ENCODE measurements at regions not wholly inside any gene's neighbourhood (a gene's known extent, or its start where the extent isn't known, plus 50 kb on each side); places are given as distances from the start of the nearest gene placed in this dataset.

GRCh38 chr6:153412519-153412918, 281.4 kb upstream of the RGS17 start:
- TF ChIP-seq SIN3A (IDR thresholded peaks at IDR 0.05; ENCODE audit: borderline replicate concordance, insufficient read depth, low read length) (no peak), FOXP2 (optimal IDR thresholded peaks at IDR 0.05; ENCODE audit: borderline replicate concordance, extremely low read depth, extremely low read length, insufficient read depth) (no peak), REST (IDR thresholded peaks at IDR 0.05; ENCODE audit: insufficient read depth in 1 of 2, low read depth in 2 of 2, low read length in 2 of 2) (no peak)

GRCh38 chr6:153411070-153411648, 280.1 kb upstream of the RGS17 start:
- no peak for TF ChIP-seq REST (IDR thresholded peaks at IDR 0.05; ENCODE audit: insufficient read depth in 1 of 2, low read depth in 2 of 2, low read length in 2 of 2)
- TF ChIP-seq POLR2AphosphoS5 (IDR thresholded peaks at IDR 0.05; ENCODE audit: low read depth, low read length), result no peak
- TF ChIP-seq SIN3A (IDR thresholded peaks at IDR 0.05; ENCODE audit: borderline replicate concordance, insufficient read depth, low read length), result no peak
- TF ChIP-seq FOXP2 (optimal IDR thresholded peaks at IDR 0.05; ENCODE audit: borderline replicate concordance, extremely low read depth, extremely low read length, insufficient read depth), result no peak
- TF ChIP-seq TAF1 (IDR thresholded peaks at IDR 0.05; ENCODE audit: borderline replicate concordance, insufficient read depth, low read length), result no peak

- TF ChIP-seq TAF1 (IDR thresholded peaks at IDR 0.05; ENCODE audit: borderline replicate concordance, insufficient read depth, low read length), result no peak
- TF ChIP-seq SIN3A (IDR thresholded peaks at IDR 0.05; ENCODE audit: borderline replicate concordance, insufficient read depth, low read length), result no peak
- no peak for TF ChIP-seq POLR2AphosphoS5 (IDR thresholded peaks at IDR 0.05; ENCODE audit: low read depth, low read length)
- TF ChIP-seq REST (IDR thresholded peaks at IDR 0.05; ENCODE audit: insufficient read depth in 1 of 2, low read depth in 2 of 2, low read length in 2 of 2), result no peak
- TF ChIP-seq FOXP2 (optimal IDR thresholded peaks at IDR 0.05; ENCODE audit: borderline replicate concordance, extremely low read depth, extremely low read length, insufficient read depth), result no peak
Observed at GRCh38 chr6:153405931-153406330, 274.8 kb upstream of the RGS17 start.

DNA sequence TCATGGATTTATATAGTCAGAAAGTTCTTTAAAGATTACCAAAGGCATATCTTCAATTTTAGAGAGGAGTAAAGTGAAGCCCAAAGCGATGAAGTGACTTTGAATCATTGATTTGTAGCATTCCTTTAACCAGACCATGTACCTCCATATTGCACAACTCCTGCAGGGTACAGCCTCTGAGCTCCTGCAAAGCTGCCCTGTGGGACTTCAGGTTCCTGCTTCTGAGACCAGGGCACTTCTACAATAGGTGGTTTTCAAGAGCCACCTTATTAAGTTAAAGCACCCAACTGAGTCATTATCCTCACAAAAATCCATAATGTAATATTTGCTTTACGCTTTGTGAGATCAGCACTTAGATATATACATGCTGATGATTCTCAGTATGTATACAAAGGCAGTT, 270.7 kb upstream of the RGS17 start:
- TF ChIP-seq SIN3A (IDR thresholded peaks at IDR 0.05; ENCODE audit: borderline replicate concordance, insufficient read depth, low read length) (no peak), REST (IDR thresholded peaks at IDR 0.05; ENCODE audit: insufficient read depth in 1 of 2, low read depth in 2 of 2, low read length in 2 of 2) (no peak), TAF1 (IDR thresholded peaks at IDR 0.05; ENCODE audit: borderline replicate concordance, insufficient read depth, low read length) (no peak), POLR2AphosphoS5 (IDR thresholded peaks at IDR 0.05; ENCODE audit: low read depth, low read length) (no peak), FOXP2 (optimal IDR thresholded peaks at IDR 0.05; ENCODE audit: borderline replicate concordance, extremely low read depth, extremely low read length, insufficient read depth) (no peak)

DNA sequence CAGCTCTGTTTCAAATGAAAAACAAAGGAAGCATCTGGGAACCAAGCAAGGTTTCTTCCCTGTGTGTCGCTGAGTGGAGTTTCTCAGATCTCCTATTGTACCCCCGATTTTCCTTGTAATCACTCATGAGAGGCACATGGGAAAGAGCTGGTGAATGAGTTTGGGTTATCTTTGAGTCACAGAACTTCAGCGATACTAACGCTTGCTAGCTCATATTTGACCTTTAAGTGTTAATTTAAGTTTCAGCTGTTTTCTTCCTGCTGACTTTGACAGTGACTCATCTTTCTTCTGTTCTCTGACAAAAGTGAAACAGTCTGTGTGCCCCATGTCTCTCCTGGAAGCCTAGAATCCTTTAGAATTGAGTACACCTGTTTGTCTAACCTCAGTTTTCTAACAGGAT, 261.1 kb upstream of the RGS17 start:
- TF ChIP-seq TAF1 (IDR thresholded peaks at IDR 0.05; ENCODE audit: borderline replicate concordance, insufficient read depth, low read length) (no peak), FOXP2 (optimal IDR thresholded peaks at IDR 0.05; ENCODE audit: borderline replicate concordance, extremely low read depth, extremely low read length, insufficient read depth) (no peak), REST (IDR thresholded peaks at IDR 0.05; ENCODE audit: insufficient read depth in 1 of 2, low read depth in 2 of 2, low read length in 2 of 2) (no peak), SIN3A (IDR thresholded peaks at IDR 0.05; ENCODE audit: borderline replicate concordance, insufficient read depth, low read length) (no peak), POLR2AphosphoS5 (IDR thresholded peaks at IDR 0.05; ENCODE audit: low read depth, low read length) (no peak)

Measured in PFSK-1 (cell line).